Amniotic epithelial cell (primary cell): ENCODE measurements at regions not wholly inside any gene's neighbourhood (a gene's known extent, or its start where the extent isn't known, plus 50 kb on each side); places are given as distances from the start of the nearest gene placed in this dataset.

ENCODE experiments used
- DNase-seq: peaks from one replicate; pipeline ENCODE4 v3.0.0-alpha.2; 2010; ENCODE audit warnings: low read depth

DNA sequence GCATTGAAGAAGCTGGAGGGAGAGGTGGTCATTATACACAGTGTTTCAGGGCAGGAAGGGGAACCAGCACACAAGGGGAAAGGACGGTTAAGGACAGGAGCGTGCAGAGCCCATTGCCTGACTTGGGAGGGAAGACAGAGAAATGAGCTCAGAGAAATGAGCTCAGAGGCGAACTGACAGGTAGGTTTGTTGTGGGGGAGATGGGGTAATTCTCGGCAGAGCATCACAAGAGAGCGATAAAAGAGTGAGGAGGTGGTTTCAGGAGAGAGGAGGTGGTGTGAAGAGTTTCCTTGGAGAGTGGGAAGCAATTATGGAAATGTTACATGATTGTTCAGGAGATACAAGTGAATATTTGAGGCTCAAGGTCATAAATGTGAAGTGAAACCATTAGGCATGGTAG is 61.0 kb downstream of the MRGPRX1 start:
- no peak for DNase-seq

DNA sequence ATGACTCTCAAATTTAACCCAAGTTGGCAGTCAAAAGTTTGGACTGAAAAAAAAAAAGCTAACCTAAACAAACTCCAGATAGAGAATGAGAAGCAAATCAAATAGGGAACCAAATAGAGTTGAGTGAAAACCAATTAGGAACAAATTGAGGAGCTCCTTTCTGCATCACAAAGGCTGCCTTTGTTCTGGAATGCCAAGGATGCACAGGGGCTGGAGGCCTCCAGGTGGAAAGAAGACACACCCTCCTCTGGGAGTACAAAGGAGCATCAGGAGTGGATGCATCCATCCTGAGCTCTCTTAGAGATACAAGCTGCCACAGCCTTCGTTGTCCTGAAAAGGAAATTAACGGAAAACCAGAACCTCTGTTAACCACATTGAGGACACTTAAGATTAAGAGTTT is 73.3 kb downstream of the MRGPRX1 start:
- DNase-seq = no peak

DNA sequence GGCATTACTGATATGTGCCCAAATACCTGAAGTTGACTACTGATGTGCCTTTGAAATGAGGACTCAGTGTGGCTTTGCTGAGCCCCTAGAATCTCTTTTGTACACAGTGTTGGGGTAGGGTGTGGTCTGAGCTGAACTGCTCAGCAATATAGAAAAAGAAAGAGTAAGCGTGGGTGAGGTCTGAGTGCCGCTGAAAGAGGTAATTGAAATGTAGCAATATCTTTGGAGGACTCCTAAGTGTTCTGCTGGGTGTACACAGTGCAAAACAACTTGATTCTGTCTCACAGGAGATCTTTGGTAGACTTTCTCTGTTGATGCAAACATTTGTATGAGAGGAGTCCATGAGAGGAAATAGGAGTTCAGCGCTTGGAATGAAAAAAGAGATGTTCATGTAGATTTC is 73.7 kb upstream of the PTPN5 start:
- no peak for DNase-seq

GRCh38 chr11:18853086-18853720 is 61.6 kb upstream of the PTPN5 start:
- peak; percentile 36 for DNase-seq

DNA sequence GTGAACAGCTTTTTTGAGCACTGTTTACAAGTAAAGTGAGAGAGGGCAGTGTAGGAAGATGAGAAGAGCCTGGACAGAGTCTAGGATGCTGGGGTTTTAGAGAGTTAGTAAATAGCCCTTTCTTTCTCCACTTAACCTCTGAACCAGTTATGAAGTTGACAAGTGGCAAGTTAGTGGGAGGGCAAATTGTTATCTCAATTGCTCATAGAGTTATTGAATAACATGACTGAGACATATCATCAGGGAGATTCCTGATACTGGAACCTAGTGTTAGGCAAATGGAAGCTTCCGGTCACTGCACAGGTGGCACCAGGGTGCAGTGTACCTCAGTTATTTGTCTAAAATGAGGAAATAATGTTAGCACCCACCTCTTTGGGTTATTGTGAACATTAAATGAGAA is 57.8 kb upstream of the PTPN5 start:
- DNase-seq = no peak

DNA sequence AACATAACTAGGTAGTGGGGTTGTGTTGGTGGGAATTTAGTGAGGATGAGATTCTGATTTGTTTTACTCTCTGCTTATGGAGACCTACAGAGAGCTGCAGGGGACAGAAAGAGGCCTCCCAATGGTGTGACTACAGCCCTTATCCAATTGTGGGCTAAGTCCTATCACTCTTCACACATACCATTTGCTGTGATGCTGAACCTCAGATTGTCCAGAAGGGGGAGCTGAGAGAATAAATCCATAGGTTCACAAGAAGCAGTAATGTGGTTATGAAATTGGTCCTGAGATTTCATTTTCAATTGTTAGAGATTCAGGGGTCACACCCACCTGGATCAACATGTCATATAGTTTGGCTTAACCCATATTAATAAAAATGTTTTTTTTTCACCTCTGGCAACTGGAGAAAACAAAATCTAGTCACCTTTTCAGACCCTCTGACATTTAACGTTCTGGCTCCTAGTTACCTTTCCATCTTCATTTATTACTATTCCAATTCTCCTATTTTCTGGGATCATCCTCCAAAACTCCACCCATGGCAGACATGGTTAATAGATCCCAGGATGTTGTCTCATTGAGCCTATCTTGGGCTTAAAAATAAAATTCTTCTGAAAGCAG is 53.3 kb upstream of the PTPN5 start:
- peak; percentile 45 for DNase-seq
